IgD-negative memory B cell (primary cell): ENCODE measurements at regions not wholly inside any gene's neighbourhood (a gene's known extent, or its start where the extent isn't known, plus 50 kb on each side); places are given as distances from the start of the nearest gene placed in this dataset.
"Not testable (repeated sequence)": the region's sequence is repeated elsewhere in the genome, so short reads cannot be mapped to it uniquely, and the experiment has no call there.

Experiments
- H3K27ac Mint-ChIP-seq, 3 donors: one replicate each; pipeline ENCODE4 v1.8.0; 2020 to 2022; ENCODE audit warnings: mild to moderate bottlenecking in 3 of 3, mixed read lengths in 3 of 3, moderate library complexity in 1 of 3
- H3K27me3 Mint-ChIP-seq: one replicate; pipeline ENCODE4 v1.8.0; 2021; ENCODE audit warnings: mixed read lengths
- H3K36me3 Mint-ChIP-seq: one replicate; pipeline ENCODE4 v1.8.0; 2020; ENCODE audit warnings: mild to moderate bottlenecking, mixed read lengths
- H3K4me1 Mint-ChIP-seq, 3 donors: one replicate each; pipeline ENCODE4 v1.8.0; 2020 to 2022; ENCODE audit warnings: mixed read lengths in 3 of 3, mild to moderate bottlenecking in 1 of 3
- H3K4me3 Mint-ChIP-seq, 4 donors: one replicate each; pipeline ENCODE4 v1.8.0; 2020 to 2022; ENCODE audit warnings: mild to moderate bottlenecking in 4 of 4, mixed read lengths in 4 of 4, moderate library complexity in 3 of 4
- H3K9me3 Mint-ChIP-seq, 3 donors: one replicate each; pipeline ENCODE4 v1.8.0; 2020 to 2021; ENCODE audit warnings: mixed read lengths in 3 of 3, mild to moderate bottlenecking in 1 of 3

GRCh38 chr15:62869116-62869515, 173.4 kb upstream of the TPM1 start:
- Mint-ChIP-seq H3K4me1 (no peaks in the 10 kb centered on the region), H3K27me3 (peaks cover 3% of the 10 kb centered on the region), H3K4me3 (no peak overlapping the region), H3K9me3 (peaks cover 2 to 7% (median 3%) of the 10 kb centered on the region in 3 donors), H3K36me3 (no peaks in the 10 kb centered on the region), H3K27ac (no peak overlapping the region)

GRCh38 chr15:62870216-62870615, 172.3 kb upstream of the TPM1 start:
- Mint-ChIP-seq H3K36me3 (no peaks in the 10 kb centered on the region), H3K27ac (no peak overlapping the region), H3K4me1 (no peaks in the 10 kb centered on the region), H3K4me3 (no peak overlapping the region), H3K9me3 (peaks cover 2 to 7% (median 3%) of the 10 kb centered on the region in 3 donors), H3K27me3 (peaks cover 5% of the 10 kb centered on the region)

GRCh38 chr15:62870701-62871100, 171.8 kb upstream of the TPM1 start:
- not testable (repeated sequence) for H3K36me3 Mint-ChIP-seq, H3K27me3 Mint-ChIP-seq, H3K9me3 Mint-ChIP-seq, H3K4me1 Mint-ChIP-seq, H3K4me3 Mint-ChIP-seq, H3K27ac Mint-ChIP-seq

GRCh38 chr15:62873203-62873602, 169.3 kb upstream of the TPM1 start:
- no peaks in the 10 kb centered on the region for H3K4me1 Mint-ChIP-seq

GRCh38 chr15:62874064-62874463, 168.5 kb upstream of the TPM1 start:
- Mint-ChIP-seq H3K36me3 (no peaks in the 10 kb centered on the region), H3K4me3 (no peak overlapping the region), H3K27me3 (peaks cover 5% of the 10 kb centered on the region), H3K4me1 (no peaks in the 10 kb centered on the region), H3K27ac (no peak overlapping the region), H3K9me3 (peaks cover 2 to 7% (median 3%) of the 10 kb centered on the region in 3 donors)

More at GRCh38 chr15:62873203-62873602, 169.3 kb upstream of the TPM1 start:
- H3K9me3 Mint-ChIP-seq: peaks cover 2 to 7% (median 3%) of the 10 kb centered on the region in 3 donors
- no peak overlapping the region for H3K4me3 Mint-ChIP-seq
- H3K27ac Mint-ChIP-seq: no peak overlapping the region
- peaks cover 5% of the 10 kb centered on the region for H3K27me3 Mint-ChIP-seq
- H3K36me3 Mint-ChIP-seq: no peaks in the 10 kb centered on the region

- Mint-ChIP-seq H3K27ac (no peak overlapping the region), H3K4me3 (no peak overlapping the region), H3K36me3 (no peaks in the 10 kb centered on the region), H3K9me3 (peaks cover 1 to 7% (median 3%) of the 10 kb centered on the region in 3 donors), H3K27me3 (peaks cover 6% of the 10 kb centered on the region), H3K4me1 (peaks cover 0 to 5% (median 4%) of the 10 kb centered on the region in 3 donors)
Observed at GRCh38 chr15:62874959-62875625, 167.5 kb upstream of the TPM1 start.

- H3K27ac Mint-ChIP-seq: no peak overlapping the region
- no peaks in the 10 kb centered on the region for H3K36me3 Mint-ChIP-seq
- H3K27me3 Mint-ChIP-seq: peaks cover 6% of the 10 kb centered on the region
- H3K9me3 Mint-ChIP-seq: peaks cover 0 to 5% (median 2%) of the 10 kb centered on the region in 3 donors
- H3K4me3 Mint-ChIP-seq: no peak overlapping the region
- H3K4me1 Mint-ChIP-seq: peaks cover 0 to 9% (median 4%) of the 10 kb centered on the region in 3 donors
Observed at GRCh38 chr15:62875626-62876021, 166.9 kb upstream of the TPM1 start.

GRCh38 chr15:62877276-62877857, 165.2 kb upstream of the TPM1 start:
- Mint-ChIP-seq H3K27ac (no peak overlapping the region), H3K36me3 (no peaks in the 10 kb centered on the region), H3K4me1 (peaks cover 0 to 9% (median 4%) of the 10 kb centered on the region in 3 donors), H3K4me3 (no peak overlapping the region), H3K9me3 (no peaks in the 10 kb centered on the region), H3K27me3 (peaks cover 7% of the 10 kb centered on the region)

- peak overlapping the region in 1 of 3 donors; percentile 46 for H3K27ac Mint-ChIP-seq
- H3K27me3 Mint-ChIP-seq: peaks cover 11% of the 10 kb centered on the region
- H3K36me3 Mint-ChIP-seq: no peaks in the 10 kb centered on the region
- H3K4me1 Mint-ChIP-seq: peaks cover 0 to 9% (median 4%) of the 10 kb centered on the region in 3 donors
- no peaks in the 10 kb centered on the region for H3K9me3 Mint-ChIP-seq
- no peak overlapping the region for H3K4me3 Mint-ChIP-seq
Observed at GRCh38 chr15:62878070-62878469, 164.5 kb upstream of the TPM1 start.

- Mint-ChIP-seq H3K27ac (no peak overlapping the region), H3K9me3 (no peaks in the 10 kb centered on the region), H3K36me3 (no peaks in the 10 kb centered on the region), H3K27me3 (peaks cover 12% of the 10 kb centered on the region), H3K4me3 (peak overlapping the region in 2 of 4 donors; percentile 1 to 30), H3K4me1 (peaks cover 0 to 9% (median 4%) of the 10 kb centered on the region in 3 donors)
Observed at GRCh38 chr15:62879770-62880169, 162.8 kb upstream of the TPM1 start.

- H3K27me3 Mint-ChIP-seq: peaks cover 10% of the 10 kb centered on the region
Observed at GRCh38 chr15:62880278-62880677, 162.3 kb upstream of the TPM1 start.

GRCh38 chr15:62881056-62881455, 161.5 kb upstream of the TPM1 start:
- no peaks in the 10 kb centered on the region for H3K9me3 Mint-ChIP-seq
- peaks cover 0 to 9% (median 4%) of the 10 kb centered on the region in 3 donors for H3K4me1 Mint-ChIP-seq
- peaks cover 11% of the 10 kb centered on the region for H3K27me3 Mint-ChIP-seq
- H3K36me3 Mint-ChIP-seq: peaks cover 2% of the 10 kb centered on the region
- H3K27ac Mint-ChIP-seq: no peak overlapping the region
- H3K4me3 Mint-ChIP-seq: no peak overlapping the region

More at GRCh38 chr15:62880278-62880677, 162.3 kb upstream of the TPM1 start:
- Mint-ChIP-seq H3K9me3 (no peaks in the 10 kb centered on the region), H3K36me3 (no peaks in the 10 kb centered on the region), H3K4me3 (no peak overlapping the region), H3K27ac (no peak overlapping the region), H3K4me1 (peaks cover 0 to 9% (median 4%) of the 10 kb centered on the region in 3 donors)

GRCh38 chr15:62883938-62884479, 158.5 kb upstream of the TPM1 start:
- Mint-ChIP-seq H3K4me3 (no peak overlapping the region), H3K36me3 (peaks cover 2% of the 10 kb centered on the region), H3K27ac (no peak overlapping the region), H3K9me3 (no peaks in the 10 kb centered on the region), H3K4me1 (peaks cover 0 to 9% (median 4%) of the 10 kb centered on the region in 3 donors), H3K27me3 (peaks cover 14% of the 10 kb centered on the region)

- no peak overlapping the region for H3K4me3 Mint-ChIP-seq
- H3K9me3 Mint-ChIP-seq: no peaks in the 10 kb centered on the region
Observed at GRCh38 chr15:62886431-62887071, 156.0 kb upstream of the TPM1 start.

GRCh38 chr15:62887113-62887570, 155.4 kb upstream of the TPM1 start:
- Mint-ChIP-seq H3K4me3 (no peak overlapping the region), H3K9me3 (no peaks in the 10 kb centered on the region), H3K27me3 (peaks cover 12% of the 10 kb centered on the region), H3K27ac (no peak overlapping the region), H3K36me3 (peaks cover 2% of the 10 kb centered on the region), H3K4me1 (no peaks in the 10 kb centered on the region)

More at GRCh38 chr15:62886431-62887071, 156.0 kb upstream of the TPM1 start:
- peaks cover 2% of the 10 kb centered on the region for H3K36me3 Mint-ChIP-seq
- no peaks in the 10 kb centered on the region for H3K4me1 Mint-ChIP-seq
- no peak overlapping the region for H3K27ac Mint-ChIP-seq
- peaks cover 12% of the 10 kb centered on the region for H3K27me3 Mint-ChIP-seq
